ENCODE measurements at regions not wholly inside any gene's neighbourhood (a gene's known extent, or its start where the extent isn't known, plus 50 kb on each side); places are given as distances from the start of the nearest gene placed in this dataset.

DNA sequence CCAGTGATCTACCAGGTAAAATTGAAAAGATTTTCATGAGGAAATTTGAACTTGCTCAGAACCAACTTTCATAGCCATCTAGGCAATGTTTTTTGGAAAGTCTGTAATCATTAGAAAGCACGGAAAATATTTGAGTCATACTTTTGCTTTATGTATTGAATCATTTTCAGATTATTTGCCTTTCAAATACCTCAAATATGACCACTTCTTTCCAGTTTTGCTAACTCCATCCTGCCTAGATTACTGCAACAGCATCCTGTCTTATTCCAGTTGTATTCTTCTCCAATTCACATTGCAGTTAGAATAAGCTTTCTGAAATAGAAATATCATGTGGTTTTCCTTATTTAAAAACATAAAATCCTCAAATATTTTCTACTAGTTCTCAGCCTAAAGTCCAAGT, 239.8 kb upstream of the FAR2 start:
- H3K27me3 ChIP-seq (replicated peaks in 1 of 2; ENCODE audit: control insufficient read depth in 2 of 2, insufficient read depth in 2 of 2, low read length in 1 of 2) = no peaks in the 10 kb centered on the region
- H3K36me3 ChIP-seq (ENCODE audit: control insufficient read depth in 2 of 2, insufficient read depth in 2 of 2, low read length in 1 of 2) = no peaks in the 10 kb centered on the region
- H3K4me3 ChIP-seq = no peak overlapping the region
- no peak overlapping the region for H3K9ac ChIP-seq (ENCODE audit: control insufficient read depth, insufficient read depth, low read length)
- intact Hi-C loops (cut with micrococcal nuclease; ENCODE audit: unreplicated experiment) (no loop called here), in situ Hi-C loops (cut with MboI) (no loop called here)
- ChIA-PET SMC1A (ENCODE audit: uncharacterized antibody, unreplicated experiment) (no interaction called here), CTCF (no interaction called here), POLR2A (no interaction called here), RAD21 (ENCODE audit: unreplicated experiment) (no interaction called here)
- H4K20me1 ChIP-seq (ENCODE audit: control insufficient read depth, insufficient read depth) = no peaks in the 10 kb centered on the region
- H3K4me1 ChIP-seq (ENCODE audit: control insufficient read depth, insufficient read depth, low read length) = no peaks in the 10 kb centered on the region
- no peak for ATAC-seq
- no peak overlapping the region for H3K27ac ChIP-seq (ENCODE audit: control insufficient read depth, insufficient read depth)
- TF ChIP-seq WRNIP1 (IDR thresholded peaks at IDR 0.05; ENCODE audit: borderline replicate concordance, low read depth, low read length) (no peak), NBN (IDR thresholded peaks at IDR 0.05) (no peak), POLR2AphosphoS5 (IDR thresholded peaks at IDR 0.05; ENCODE audit: low read length) (no peak), RB1 (IDR thresholded peaks at IDR 0.05; ENCODE audit: borderline replicate concordance) (no peak), MYC (IDR thresholded peaks at IDR 0.05; ENCODE audit: insufficient read depth, insufficient read length, insufficient replicate concordance, low read length, severe bottlenecking) (no peak), TCF12 (IDR thresholded peaks at IDR 0.05; ENCODE audit: low read depth, low read length) (no peak)
- DNase-seq (ENCODE audit: low read depth, low spot score) = no peak
- FAIRE-seq = no peak
- H3K4me2 ChIP-seq (ENCODE audit: control insufficient read depth, insufficient read depth) = no peak overlapping the region
- WGBS (ENCODE audit: insufficient coverage, insufficient replicate concordance, low lambda C conversion rate, missing lambda C conversion rate) = 0% methylated on average over 1 of the region's 1 CpG
- peaks cover 1% of the 10 kb centered on the region; the same call in 2 of the 3 replicates for H3K9me3 ChIP-seq (replicated peaks; ENCODE audit: control insufficient read depth, insufficient read depth, low read length)
- H3K79me2 ChIP-seq (ENCODE audit: control insufficient read depth, insufficient read depth, low read length) = no peaks in the 10 kb centered on the region
- no peak overlapping the region for H2AFZ ChIP-seq (ENCODE audit: control insufficient read depth, low read depth, low read length)
- BruUV-seq (replicated peaks) = no TSS peak

GRCh38 chr12:28925719-28926376, 223.2 kb upstream of the FAR2 start:
- Histone ChIP-seq H3K4me3 (no peak overlapping the region), H3K79me2 (ENCODE audit: control insufficient read depth, insufficient read depth, low read length) (no peaks in the 10 kb centered on the region), H3K27ac (ENCODE audit: control insufficient read depth, insufficient read depth) (no peak overlapping the region), H3K27me3 (replicated peaks in 1 of 2; ENCODE audit: control insufficient read depth in 2 of 2, insufficient read depth in 2 of 2, low read length in 1 of 2) (no peaks in the 10 kb centered on the region), H3K9me3 (replicated peaks; ENCODE audit: control insufficient read depth, insufficient read depth, low read length) (no peaks in the 10 kb centered on the region), H3K9ac (ENCODE audit: control insufficient read depth, insufficient read depth, low read length) (no peak overlapping the region), H3K4me1 (ENCODE audit: control insufficient read depth, insufficient read depth, low read length) (no peaks in the 10 kb centered on the region), H3K36me3 (ENCODE audit: control insufficient read depth in 2 of 2, insufficient read depth in 2 of 2, low read length in 1 of 2) (no peaks in the 10 kb centered on the region), H3K4me2 (ENCODE audit: control insufficient read depth, insufficient read depth) (no peak overlapping the region), H4K20me1 (ENCODE audit: control insufficient read depth, insufficient read depth) (no peaks in the 10 kb centered on the region), H2AFZ (ENCODE audit: control insufficient read depth, low read depth, low read length) (no peak overlapping the region)
- FAIRE-seq (no peak), ATAC-seq (no peak), DNase-seq (ENCODE audit: low read depth, low spot score) (no peak)
- TF ChIP-seq ZNF207 (IDR thresholded peaks at IDR 0.05; ENCODE audit: borderline replicate concordance) (no peak), ZNF274 (IDR thresholded peaks at IDR 0.05; ENCODE audit: insufficient read depth, insufficient read length) (no peak), TCF12 (IDR thresholded peaks at IDR 0.05; ENCODE audit: low read depth, low read length) (no peak), BACH1 (IDR thresholded peaks at IDR 0.05; ENCODE audit: borderline replicate concordance) (no peak), SIX5 (IDR thresholded peaks at IDR 0.05; ENCODE audit: low read depth, low read length, severe bottlenecking) (no peak), POLR2A (IDR thresholded peaks at IDR 0.05; ENCODE audit: low read depth, low read length) (no peak), TARDBP (IDR thresholded peaks at IDR 0.05; ENCODE audit: borderline replicate concordance) (no peak), SIN3A (IDR thresholded peaks at IDR 0.05; ENCODE audit: low read depth, low read length) (no peak), MEF2A (IDR thresholded peaks at IDR 0.05; ENCODE audit: insufficient read depth, low read depth, low read length) (no peak), SP1 (IDR thresholded peaks at IDR 0.05; ENCODE audit: low read depth, low read length) (no peak)
- TF ChIP-seq, protein P1, sequence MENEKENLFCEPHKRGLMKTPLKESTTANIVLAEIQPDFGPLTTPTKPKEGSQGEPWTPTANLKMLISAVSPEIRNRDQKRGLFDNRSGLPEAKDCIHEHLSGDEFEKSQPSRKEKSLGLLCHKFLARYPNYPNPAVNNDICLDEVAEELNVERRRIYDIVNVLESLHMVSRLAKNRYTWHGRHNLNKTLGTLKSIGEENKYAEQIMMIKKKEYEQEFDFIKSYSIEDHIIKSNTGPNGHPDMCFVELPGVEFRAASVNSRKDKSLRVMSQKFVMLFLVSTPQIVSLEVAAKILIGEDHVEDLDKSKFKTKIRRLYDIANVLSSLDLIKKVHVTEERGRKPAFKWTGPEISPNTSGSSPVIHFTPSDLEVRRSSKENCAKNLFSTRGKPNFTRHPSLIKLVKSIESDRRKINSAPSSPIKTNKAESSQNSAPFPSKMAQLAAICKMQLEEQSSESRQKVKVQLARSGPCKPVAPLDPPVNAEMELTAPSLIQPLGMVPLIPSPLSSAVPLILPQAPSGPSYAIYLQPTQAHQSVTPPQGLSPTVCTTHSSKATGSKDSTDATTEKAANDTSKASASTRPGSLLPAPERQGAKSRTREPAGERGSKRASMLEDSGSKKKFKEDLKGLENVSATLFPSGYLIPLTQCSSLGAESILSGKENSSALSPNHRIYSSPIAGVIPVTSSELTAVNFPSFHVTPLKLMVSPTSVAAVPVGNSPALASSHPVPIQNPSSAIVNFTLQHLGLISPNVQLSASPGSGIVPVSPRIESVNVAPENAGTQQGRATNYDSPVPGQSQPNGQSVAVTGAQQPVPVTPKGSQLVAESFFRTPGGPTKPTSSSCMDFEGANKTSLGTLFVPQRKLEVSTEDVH (IDR thresholded peaks at IDR 0.05; ENCODE audit: low read depth, partially characterized antibody) = no peak
- BruUV-seq (replicated peaks) = no TSS peak
- ChIA-PET CTCF (no interaction called here), SMC1A (ENCODE audit: uncharacterized antibody, unreplicated experiment) (no interaction called here), RAD21 (ENCODE audit: unreplicated experiment) (no interaction called here), POLR2A (no interaction called here)
- intact Hi-C loops (cut with micrococcal nuclease; ENCODE audit: unreplicated experiment) = no loop called here
- in situ Hi-C loops (cut with MboI) = no loop called here
- WGBS (ENCODE audit: insufficient coverage, insufficient replicate concordance, low lambda C conversion rate, missing lambda C conversion rate) = 17% methylated on average over 3 of the region's 3 CpGs
